OCI-LY3 (cell line): ENCODE measurements at regions not wholly inside any gene's neighbourhood (a gene's known extent, or its start where the extent isn't known, plus 50 kb on each side); places are given as distances from the start of the nearest gene placed in this dataset.

Source experiments
- H2AFZ ChIP-seq: fragments of 200-600, 300-600 bp; shearing (Covaris generic); 2 replicates; pipeline ENCODE4 v1.6.0; 2014; ENCODE audit warnings: antibody characterized with exemption, low read depth, low read length
- H3K27ac ChIP-seq: fragments of 200-600, 300-600 bp; sonication (generic); 2 replicates; pipeline ENCODE4 v1.5.1; 2014; ENCODE audit warnings: mild to moderate bottlenecking, low read length, moderate library complexity, mixed read lengths
- H3K27me3 ChIP-seq: fragments of 200-600, 300-600 bp; sonication (generic); 2 replicates; pipeline ENCODE4 v1.6.1; 2014; ENCODE audit warnings: low read depth, low read length, mixed read lengths
- H3K36me3 ChIP-seq: fragments of 200-600, 300-600 bp; sonication (generic); replicated peaks from 2 replicates; pipeline ENCODE3; 2014; ENCODE audit warnings: low read depth, low read length, mixed read lengths
- H3K4me1 ChIP-seq: fragments of 300-600, 200-600 bp; sonication (generic); 2 replicates; pipeline ENCODE4 v1.6.1; 2014; ENCODE audit warnings: low read length, mixed read lengths
- H3K4me2 ChIP-seq: fragments of 200-600, 300-600 bp; sonication (generic); 2 replicates; pipeline ENCODE4 v1.6.1; 2014; ENCODE audit warnings: low read length, mixed read lengths
- H3K4me3 ChIP-seq: fragments of 300-600, 200-600 bp; sonication (generic); 2 replicates; pipeline ENCODE4 v1.5.1; 2014; ENCODE audit warnings: antibody characterized with exemption, mild to moderate bottlenecking, low read length, moderate library complexity
- H3K79me2 ChIP-seq: fragments of 300-600, 200-600 bp; shearing (Covaris generic); 2 replicates; pipeline ENCODE4 v1.6.1; 2014; ENCODE audit warnings: mild to moderate bottlenecking, low read length, mixed read lengths
- H3K9ac ChIP-seq: fragments of 300-600, 200-600 bp; shearing (Covaris generic); 2 replicates; pipeline ENCODE4 v1.6.0; 2014; ENCODE audit warnings: mild to moderate bottlenecking, low read length, moderate library complexity
- H3K9me3 ChIP-seq: fragments of 200-600, 300-600 bp; shearing (Covaris generic); 2 replicates; pipeline ENCODE4 v1.6.1; 2014; ENCODE audit warnings: low read length, mixed read lengths; ENCODE audit not compliant: insufficient read depth
- H4K20me1 ChIP-seq: fragments of 200-600, 300-600 bp; sonication (generic); 2 replicates; pipeline ENCODE4 v1.6.1; 2016; ENCODE audit warnings: low read length, mixed read lengths; ENCODE audit not compliant: insufficient read depth
- CTCF ChIP-seq: fragments of 200-600, 300-600 bp; sonication (generic); IDR thresholded peaks from 2 replicates; pipeline ENCODE4 v1.5.1; 2014; ENCODE audit warnings: antibody characterized with exemption, low read length, low read depth
- EZH2phosphoT487 ChIP-seq: fragments of 200-600 bp; shearing (Covaris generic); IDR thresholded peaks from 2 replicates; pipeline ENCODE4 v1.6.1; 2018; ENCODE audit warnings: antibody characterized with exemption, mixed run types, low read depth

- Histone ChIP-seq H3K27ac (no peak overlapping the region), H3K9me3 (no peaks in the 10 kb centered on the region), H3K4me2 (no peak overlapping the region), H3K27me3 (no peaks in the 10 kb centered on the region), H4K20me1 (no peaks in the 10 kb centered on the region), H3K4me3 (no peak overlapping the region), H3K79me2 (no peaks in the 10 kb centered on the region), H3K9ac (no peak overlapping the region), H2AFZ (no peak overlapping the region), H3K36me3 (no peaks in the 10 kb centered on the region), H3K4me1 (no peaks in the 10 kb centered on the region)
- TF ChIP-seq CTCF: no peak
- TF ChIP-seq EZH2phosphoT487: no peak
These were observed 110.7 kb upstream of the ANO5 start for GRCh38 chr11:22082178-22082577.

- no peak overlapping the region for H3K4me3 ChIP-seq
These were observed 110.1 kb upstream of the ANO5 start for GRCh38 chr11:22082788-22083187.

GRCh38 chr11:22084056-22084455 lies 108.8 kb upstream of the ANO5 start:
- TF ChIP-seq EZH2phosphoT487: no peak
- no peak for TF ChIP-seq CTCF
- Histone ChIP-seq H3K9ac (no peak overlapping the region), H3K79me2 (no peaks in the 10 kb centered on the region), H2AFZ (no peak overlapping the region), H3K4me2 (no peak overlapping the region), H3K27ac (no peak overlapping the region), H4K20me1 (no peaks in the 10 kb centered on the region), H3K4me1 (no peaks in the 10 kb centered on the region), H3K4me3 (no peak overlapping the region), H3K36me3 (no peaks in the 10 kb centered on the region), H3K9me3 (no peaks in the 10 kb centered on the region), H3K27me3 (no peaks in the 10 kb centered on the region)

More at GRCh38 chr11:22082788-22083187, 110.1 kb upstream of the ANO5 start:
- H3K79me2 ChIP-seq: no peaks in the 10 kb centered on the region
- H3K9me3 ChIP-seq: no peaks in the 10 kb centered on the region
- no peaks in the 10 kb centered on the region for H3K27me3 ChIP-seq
- H3K36me3 ChIP-seq: no peaks in the 10 kb centered on the region
- H2AFZ ChIP-seq: no peak overlapping the region
- H3K27ac ChIP-seq: no peak overlapping the region
- H4K20me1 ChIP-seq: no peaks in the 10 kb centered on the region
- H3K9ac ChIP-seq: no peak overlapping the region
- no peaks in the 10 kb centered on the region for H3K4me1 ChIP-seq
- no peak overlapping the region for H3K4me2 ChIP-seq
- TF ChIP-seq EZH2phosphoT487 (no peak), CTCF (no peak)

GRCh38 chr11:22084564-22084963 lies 108.3 kb upstream of the ANO5 start:
- Histone ChIP-seq H2AFZ (no peak overlapping the region), H4K20me1 (no peaks in the 10 kb centered on the region), H3K79me2 (no peaks in the 10 kb centered on the region), H3K4me1 (no peaks in the 10 kb centered on the region), H3K9me3 (no peaks in the 10 kb centered on the region), H3K4me3 (no peak overlapping the region), H3K36me3 (no peaks in the 10 kb centered on the region), H3K27me3 (no peaks in the 10 kb centered on the region), H3K9ac (no peak overlapping the region), H3K4me2 (no peak overlapping the region), H3K27ac (no peak overlapping the region)
- no peak for TF ChIP-seq CTCF
- no peak for TF ChIP-seq EZH2phosphoT487
